SK-N-SH (cell line): ENCODE measurements at regions not wholly inside any gene's neighbourhood (a gene's known extent, or its start where the extent isn't known, plus 50 kb on each side); places are given as distances from the start of the nearest gene placed in this dataset.

Experiments used
- CTCF ChIP-seq: fragments of 200-600 bp; sonication (generic); IDR thresholded peaks from 2 replicates; pipeline ENCODE4 v1.6.1; 2017; ENCODE audit warnings: antibody characterized with exemption, mild to moderate bottlenecking, moderate library complexity
- MAX ChIP-seq: IDR thresholded peaks from 2 replicates; pipeline ENCODE4 v1.4.0; 2012; ENCODE audit warnings: low read depth
- MEF2A ChIP-seq: IDR thresholded peaks from 2 replicates; pipeline ENCODE4 v1.4.0; 2012; ENCODE audit warnings: low read depth, borderline replicate concordance
- ZBTB33 ChIP-seq: IDR thresholded peaks from 2 replicates; pipeline ENCODE4 v1.4.0; 2012; ENCODE audit warnings: low read depth, borderline replicate concordance

- no peak for TF ChIP-seq ZBTB33
- TF ChIP-seq MAX = no peak
- TF ChIP-seq MEF2A = no peak
- TF ChIP-seq CTCF = no peak
Measured at GRCh38 chr20:53866794-53867740, 203.3 kb downstream of the BCAS1 start.
